Peyer's patch (tissue), 4 donors: ENCODE measurements at regions not wholly inside any gene's neighbourhood (a gene's known extent, or its start where the extent isn't known, plus 50 kb on each side); places are given as distances from the start of the nearest gene placed in this dataset.

Experiments
- DNase-seq, 3 donors: peaks; one replicate each; pipeline ENCODE4 v3.0.0-alpha.2; 2017 to 2019
- H3K27ac ChIP-seq, 4 donors: fragments of 200-600 bp; sonication (generic); one replicate each; pipeline ENCODE4 v1.5.1; 2016 to 2019
- H3K27me3 ChIP-seq, 2 donors: fragments of 200-600 bp; sonication (generic); one replicate each; pipeline ENCODE4 v1.5.1; 2019
- H3K36me3 ChIP-seq, 3 donors: fragments of 200-600 bp; sonication (generic); one replicate each; pipeline ENCODE4 v1.5.1; 2016 to 2019
- H3K4me1 ChIP-seq, 4 donors: fragments of 200-600 bp; sonication (generic); one replicate each; pipeline ENCODE4 v1.5.1; 2016 to 2019
- H3K4me3 ChIP-seq, 4 donors: fragments of 200-600 bp; sonication (generic); 1 replicate in 3 of 4; 2 replicates in 1 of 4; pipeline ENCODE4 v1.5.1; 2016 to 2019; ENCODE audit warnings: mild to moderate bottlenecking in 1 of 4
- H3K9me3 ChIP-seq, 4 donors: fragments of 200-600 bp; sonication (generic); one replicate each; pipeline ENCODE4 v1.5.1; 2016 to 2019; ENCODE audit warnings: mild to moderate bottlenecking in 1 of 4
- POLR2A ChIP-seq, 2 donors: fragments of 450-650 bp; IDR thresholded peaks; one replicate each; pipeline ENCODE4 v1.5.1; 2017; ENCODE audit warnings: antibody characterized with exemption in 2 of 2, mild to moderate bottlenecking in 2 of 2, moderate library complexity in 2 of 2
- TF ChIP-seq, protein P1 (sequence below), 6 experiments: fragments of 450-650 bp in 4 of 6; fragments of 200-600 bp in 2 of 6; sonication (generic) in 1 of 6; IDR thresholded peaks; one replicate each; pipeline ENCODE4 v1.5.1; 2017 to 2019; ENCODE audit warnings: antibody characterized with exemption in 6 of 6, mild to moderate bottlenecking in 3 of 6, moderate library complexity in 1 of 6

- Histone ChIP-seq H3K27ac (no peak overlapping the region), H3K4me3 (no peak overlapping the region), H3K4me1 (peaks cover 0 to 16% (median 0%) of the 10 kb centered on the region in 4 donors), H3K9me3 (no peaks in the 10 kb centered on the region), H3K36me3 (no peaks in the 10 kb centered on the region), H3K27me3 (no peaks in the 10 kb centered on the region)
- no peak for DNase-seq
- TF ChIP-seq, protein P1, sequence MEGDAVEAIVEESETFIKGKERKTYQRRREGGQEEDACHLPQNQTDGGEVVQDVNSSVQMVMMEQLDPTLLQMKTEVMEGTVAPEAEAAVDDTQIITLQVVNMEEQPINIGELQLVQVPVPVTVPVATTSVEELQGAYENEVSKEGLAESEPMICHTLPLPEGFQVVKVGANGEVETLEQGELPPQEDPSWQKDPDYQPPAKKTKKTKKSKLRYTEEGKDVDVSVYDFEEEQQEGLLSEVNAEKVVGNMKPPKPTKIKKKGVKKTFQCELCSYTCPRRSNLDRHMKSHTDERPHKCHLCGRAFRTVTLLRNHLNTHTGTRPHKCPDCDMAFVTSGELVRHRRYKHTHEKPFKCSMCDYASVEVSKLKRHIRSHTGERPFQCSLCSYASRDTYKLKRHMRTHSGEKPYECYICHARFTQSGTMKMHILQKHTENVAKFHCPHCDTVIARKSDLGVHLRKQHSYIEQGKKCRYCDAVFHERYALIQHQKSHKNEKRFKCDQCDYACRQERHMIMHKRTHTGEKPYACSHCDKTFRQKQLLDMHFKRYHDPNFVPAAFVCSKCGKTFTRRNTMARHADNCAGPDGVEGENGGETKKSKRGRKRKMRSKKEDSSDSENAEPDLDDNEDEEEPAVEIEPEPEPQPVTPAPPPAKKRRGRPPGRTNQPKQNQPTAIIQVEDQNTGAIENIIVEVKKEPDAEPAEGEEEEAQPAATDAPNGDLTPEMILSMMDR (IDR thresholded peaks at IDR 0.05) = no peak
- no peak for TF ChIP-seq POLR2A (IDR thresholded peaks at IDR 0.05)
These were observed 73.9 kb upstream of the ADPGK start for GRCh38 chr15:72857331-72858063.

- Histone ChIP-seq H3K9me3 (no peaks in the 10 kb centered on the region), H3K36me3 (no peaks in the 10 kb centered on the region), H3K27me3 (no peaks in the 10 kb centered on the region), H3K27ac (no peak overlapping the region), H3K4me1 (peaks cover 0 to 16% (median 0%) of the 10 kb centered on the region in 4 donors), H3K4me3 (no peak overlapping the region)
- no peak for DNase-seq
- TF ChIP-seq, protein P1 (IDR thresholded peaks at IDR 0.05) = no peak
- no peak for TF ChIP-seq POLR2A (IDR thresholded peaks at IDR 0.05)
These were observed 73.0 kb upstream of the ADPGK start for GRCh38 chr15:72856549-72857040.

GRCh38 chr15:72855791-72856190 is 72.2 kb upstream of the ADPGK start:
- TF ChIP-seq, protein P1 (IDR thresholded peaks at IDR 0.05) = no peak
- no peak for TF ChIP-seq POLR2A (IDR thresholded peaks at IDR 0.05)
- no peak overlapping the region for H3K4me3 ChIP-seq
- H3K9me3 ChIP-seq = no peaks in the 10 kb centered on the region
- no peak for DNase-seq
- no peaks in the 10 kb centered on the region for H3K27me3 ChIP-seq
- no peak overlapping the region for H3K27ac ChIP-seq
- no peaks in the 10 kb centered on the region for H3K36me3 ChIP-seq
- H3K4me1 ChIP-seq = peaks cover 0 to 16% (median 0%) of the 10 kb centered on the region in 4 donors

DNA sequence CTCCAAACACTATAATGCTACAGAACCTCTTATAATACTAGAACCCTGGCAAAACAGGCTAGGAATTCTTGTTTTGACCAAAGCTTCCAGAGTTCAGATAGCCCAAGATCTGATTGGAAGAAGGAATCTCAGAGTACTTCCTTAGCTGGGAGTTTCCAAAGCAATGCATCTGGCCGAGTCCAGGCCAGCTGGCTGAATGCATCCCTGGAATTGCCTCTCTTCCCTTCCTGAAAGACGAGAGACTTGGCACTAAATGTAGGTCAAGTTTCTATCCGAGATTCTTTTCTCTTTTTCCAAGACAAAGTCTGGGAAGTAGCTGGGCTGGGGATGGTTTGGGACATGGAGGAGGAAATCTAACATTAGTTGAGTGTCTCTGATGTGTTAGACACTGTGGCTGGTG is 68.7 kb upstream of the ADPGK start:
- H3K27ac ChIP-seq = no peak overlapping the region
- H3K4me1 ChIP-seq = no peaks in the 10 kb centered on the region
- H3K4me3 ChIP-seq = no peak overlapping the region
- H3K36me3 ChIP-seq = no peaks in the 10 kb centered on the region
- no peak for DNase-seq
- no peaks in the 10 kb centered on the region for H3K27me3 ChIP-seq
- H3K9me3 ChIP-seq = no peaks in the 10 kb centered on the region
- no peak for TF ChIP-seq POLR2A (IDR thresholded peaks at IDR 0.05)
- TF ChIP-seq, protein P1 (IDR thresholded peaks at IDR 0.05) = no peak

GRCh38 chr15:72851586-72851985 is 68.0 kb upstream of the ADPGK start:
- no peaks in the 10 kb centered on the region for H3K4me1 ChIP-seq
- TF ChIP-seq, protein P1 (IDR thresholded peaks at IDR 0.05) = no peak
- TF ChIP-seq POLR2A (IDR thresholded peaks at IDR 0.05) = no peak
- H3K27ac ChIP-seq = no peak overlapping the region
- no peak for DNase-seq
- no peaks in the 10 kb centered on the region for H3K36me3 ChIP-seq
- no peak overlapping the region for H3K4me3 ChIP-seq
- no peaks in the 10 kb centered on the region for H3K27me3 ChIP-seq
- H3K9me3 ChIP-seq = no peaks in the 10 kb centered on the region
